Uterus (tissue), 3 donors: ENCODE measurements at regions not wholly inside any gene's neighbourhood (a gene's known extent, or its start where the extent isn't known, plus 50 kb on each side); places are given as distances from the start of the nearest gene placed in this dataset.

ENCODE experiments used
- DNase-seq, 2 donors: peaks; one replicate each; pipeline ENCODE4 v3.0.0-alpha.2; 2019 to 2020
- H3K27ac ChIP-seq, 2 donors: fragments of 200-600 bp; sonication (generic); 1 replicate in 1 of 2; 2 replicates in 1 of 2; pipeline ENCODE4 v1.5.1; 2016 to 2018
- H3K27me3 ChIP-seq, 2 donors: fragments of 200-600 bp; sonication (generic); one replicate each; pipeline ENCODE4 v1.5.1; 2018 to 2019; ENCODE audit warnings: control low read depth in 1 of 2
- H3K36me3 ChIP-seq, 2 donors: fragments of 200-600 bp; sonication (generic); one replicate each; pipeline ENCODE4 v1.5.1; 2019; ENCODE audit warnings: control low read depth in 1 of 2
- H3K4me1 ChIP-seq, 2 donors: fragments of 200-600 bp; sonication (generic); one replicate each; pipeline ENCODE4 v1.5.1; 2018 to 2019; ENCODE audit warnings: control low read depth in 1 of 2
- H3K4me3 ChIP-seq, 2 donors: fragments of 200-600 bp; sonication (generic); 1 replicate in 1 of 2; 2 replicates in 1 of 2; pipeline ENCODE4 v1.5.1; 2018 to 2019; ENCODE audit warnings: mild to moderate bottlenecking in 1 of 2
- H3K9me3 ChIP-seq, 2 donors: fragments of 200-600 bp; sonication (generic); one replicate each; pipeline ENCODE4 v1.5.1; 2019; ENCODE audit warnings: control low read depth in 1 of 2
- CTCF ChIP-seq, 4 experiments: fragments of 200-600 bp in 2 of 4; fragments of 450-650 bp in 2 of 4; sonication (generic) in 2 of 4; IDR thresholded peaks; one replicate each; pipeline ENCODE4 v1.5.1; 2016 to 2019; ENCODE audit warnings: antibody characterized with exemption in 4 of 4, mild to moderate bottlenecking in 2 of 4, moderate library complexity in 1 of 4
- POLR2A ChIP-seq, 2 donors: fragments of 450-650 bp; IDR thresholded peaks; one replicate each; pipeline ENCODE4 v1.6.1; 2016; ENCODE audit warnings: antibody characterized with exemption in 2 of 2, mild to moderate bottlenecking in 1 of 2, moderate library complexity in 1 of 2
- intact Hi-C: fragments of 100-400 bp; cut with DNase I; formaldehyde crosslinking; loops from one replicate; pipeline ENCODE4 v1.15.1; 2023; ENCODE audit warnings: low total_unique reads
- donor health status: DM: yes; HTN: yes; CAD: no.

GRCh38 chr3:40862946-40863345 lies 336.4 kb upstream of the CTNNB1 start:
- Histone ChIP-seq H3K4me1 (no peaks in the 10 kb centered on the region), H3K27ac (no peak overlapping the region), H3K36me3 (no peaks in the 10 kb centered on the region), H3K27me3 (no peaks in the 10 kb centered on the region), H3K4me3 (no peak overlapping the region), H3K9me3 (no peaks in the 10 kb centered on the region)
- no peak for DNase-seq
- no peak for TF ChIP-seq CTCF (IDR thresholded peaks at IDR 0.05)
- TF ChIP-seq POLR2A (IDR thresholded peaks at IDR 0.05): no peak
- intact Hi-C loops: no loop called here

GRCh38 chr3:40864146-40864782 lies 335.0 kb upstream of the CTNNB1 start:
- no peaks in the 10 kb centered on the region for H3K36me3 ChIP-seq
- H3K27me3 ChIP-seq: no peaks in the 10 kb centered on the region
- no peak for DNase-seq
- intact Hi-C loops: no loop called here
- H3K4me3 ChIP-seq: no peak overlapping the region
- H3K4me1 ChIP-seq: no peaks in the 10 kb centered on the region
- H3K9me3 ChIP-seq: no peaks in the 10 kb centered on the region
- TF ChIP-seq CTCF (IDR thresholded peaks at IDR 0.05) (no peak), POLR2A (IDR thresholded peaks at IDR 0.05) (no peak)
- no peak overlapping the region for H3K27ac ChIP-seq

- no peak for TF ChIP-seq POLR2A (IDR thresholded peaks at IDR 0.05)
- no peak for TF ChIP-seq CTCF (IDR thresholded peaks at IDR 0.05)
- H3K4me3 ChIP-seq: no peak overlapping the region
- no peak for DNase-seq
- no peaks in the 10 kb centered on the region for H3K4me1 ChIP-seq
- H3K9me3 ChIP-seq: no peaks in the 10 kb centered on the region
- no peak overlapping the region for H3K27ac ChIP-seq
- no peaks in the 10 kb centered on the region for H3K36me3 ChIP-seq
- H3K27me3 ChIP-seq: no peaks in the 10 kb centered on the region
- intact Hi-C loops: no loop called here
Observed at GRCh38 chr3:40864915-40865314, 334.4 kb upstream of the CTNNB1 start.

- intact Hi-C loops: no loop called here
- H3K9me3 ChIP-seq: no peaks in the 10 kb centered on the region
- H3K27me3 ChIP-seq: no peaks in the 10 kb centered on the region
- no peak for DNase-seq
- no peaks in the 10 kb centered on the region for H3K4me1 ChIP-seq
- no peak overlapping the region for H3K4me3 ChIP-seq
- TF ChIP-seq POLR2A (IDR thresholded peaks at IDR 0.05) (no peak), CTCF (IDR thresholded peaks at IDR 0.05) (no peak)
- H3K27ac ChIP-seq: no peak overlapping the region
- no peaks in the 10 kb centered on the region for H3K36me3 ChIP-seq
Observed at GRCh38 chr3:40867797-40868196, 331.5 kb upstream of the CTNNB1 start.

- Histone ChIP-seq H3K27me3 (no peaks in the 10 kb centered on the region), H3K9me3 (no peaks in the 10 kb centered on the region), H3K4me3 (no peak overlapping the region), H3K27ac (no peak overlapping the region), H3K4me1 (no peaks in the 10 kb centered on the region), H3K36me3 (no peaks in the 10 kb centered on the region)
- no peak for DNase-seq
- intact Hi-C loops: no loop called here
- TF ChIP-seq CTCF (IDR thresholded peaks at IDR 0.05): no peak
- no peak for TF ChIP-seq POLR2A (IDR thresholded peaks at IDR 0.05)
Observed at GRCh38 chr3:40869013-40869412, 330.3 kb upstream of the CTNNB1 start.
